ENCODE measurements at regions not wholly inside any gene's neighbourhood (a gene's known extent, or its start where the extent isn't known, plus 50 kb on each side); places are given as distances from the start of the nearest gene placed in this dataset.

- TF ChIP-seq CTCF (IDR thresholded peaks at IDR 0.05) (no peak), FOSL2 (IDR thresholded peaks at IDR 0.05; ENCODE audit: borderline replicate concordance, low read depth) (no peak), MXI1 (IDR thresholded peaks at IDR 0.05; ENCODE audit: low read depth, low read length) (no peak)
Measured at GRCh38 chr2:195212586-195212985, 444.4 kb upstream of the SLC39A10 start (continued).

- TF ChIP-seq USF1 (IDR thresholded peaks at IDR 0.05; ENCODE audit: borderline replicate concordance, low read depth) (no peak), SIN3A (IDR thresholded peaks at IDR 0.05; ENCODE audit: borderline replicate concordance, low read depth, low read length) (no peak), ZBTB33 (IDR thresholded peaks at IDR 0.05; ENCODE audit: borderline replicate concordance, low read depth) (no peak), EP300 (IDR thresholded peaks at IDR 0.05; ENCODE audit: borderline replicate concordance in 1 of 2, low read depth in 1 of 2, low read length in 1 of 2) (no peak), YY1 (IDR thresholded peaks at IDR 0.05; ENCODE audit: low read depth) (no peak), TAF1 (IDR thresholded peaks at IDR 0.05; ENCODE audit: borderline replicate concordance, low read depth, low read length) (no peak)
- no peaks in the 10 kb centered on the region for H3K27me3 ChIP-seq (ENCODE audit: insufficient read depth)
- no peaks in the 10 kb centered on the region for H3F3A ChIP-seq (replicated peaks; ENCODE audit: insufficient read depth)
- no peaks in the 10 kb centered on the region for H3K9me2 ChIP-seq
- no peaks in the 10 kb centered on the region for H3K4me1 ChIP-seq (ENCODE audit: control insufficient read depth in 1 of 2, insufficient read depth in 2 of 2, low read depth in 1 of 2, low read length in 1 of 2)
- no peaks in the 10 kb centered on the region for H4K20me1 ChIP-seq (ENCODE audit: insufficient read depth)
- H3K79me2 ChIP-seq (ENCODE audit: insufficient read depth): no peaks in the 10 kb centered on the region
- H3K4me2 ChIP-seq: no peak overlapping the region
- ChIA-PET CTCF (no interaction called here), POLR2A (no interaction called here)
- H3K27ac ChIP-seq (ENCODE audit: low read depth in 2 of 2, low read length in 1 of 2): no peak overlapping the region
- 11% methylated on average over 2 of the region's 2 CpGs for WGBS (ENCODE audit: low lambda C conversion rate)
- H3K36me3 ChIP-seq (replicated peaks in 1 of 2; ENCODE audit: control insufficient read depth in 1 of 2, insufficient read depth in 2 of 2, low read length in 1 of 2): no peaks in the 10 kb centered on the region
- no peak for DNase-seq
- no peak overlapping the region for H3K9ac ChIP-seq
- H3K9me3 ChIP-seq: no peaks in the 10 kb centered on the region
- no peak overlapping the region for H3K4me3 ChIP-seq (ENCODE audit: low read depth in 2 of 2, low read length in 1 of 2)
- H2AFZ ChIP-seq (ENCODE audit: low read depth): no peak overlapping the region; the same call in 1 of the 2 replicates
Measured at GRCh38 chr2:195202163-195202845, 454.7 kb upstream of the SLC39A10 start.

- Histone ChIP-seq H4K20me1 (ENCODE audit: insufficient read depth) (no peaks in the 10 kb centered on the region), H3K4me2 (no peak overlapping the region), H3K27ac (ENCODE audit: low read depth in 2 of 2, low read length in 1 of 2) (no peak overlapping the region), H3K36me3 (replicated peaks in 1 of 2; ENCODE audit: control insufficient read depth in 1 of 2, insufficient read depth in 2 of 2, low read length in 1 of 2) (no peaks in the 10 kb centered on the region), H3F3A (replicated peaks; ENCODE audit: insufficient read depth) (no peaks in the 10 kb centered on the region), H3K79me2 (ENCODE audit: insufficient read depth) (no peaks in the 10 kb centered on the region), H3K9ac (no peak overlapping the region), H3K9me3 (no peaks in the 10 kb centered on the region), H3K4me3 (ENCODE audit: low read depth in 2 of 2, low read length in 1 of 2) (no peak overlapping the region), H2AFZ (ENCODE audit: low read depth) (no peak overlapping the region), H3K4me1 (ENCODE audit: control insufficient read depth in 1 of 2, insufficient read depth in 2 of 2, low read depth in 1 of 2, low read length in 1 of 2) (no peaks in the 10 kb centered on the region), H3K27me3 (ENCODE audit: insufficient read depth) (no peaks in the 10 kb centered on the region), H3K9me2 (no peaks in the 10 kb centered on the region)
- ChIA-PET CTCF (no interaction called here), POLR2A (no interaction called here)
- DNase-seq: no peak
- TF ChIP-seq GABPA (IDR thresholded peaks at IDR 0.05; ENCODE audit: low read depth) (no peak), FOXM1 (IDR thresholded peaks at IDR 0.05; ENCODE audit: low read depth) (no peak), JUND (IDR thresholded peaks at IDR 0.05) (no peak), RFX5 (IDR thresholded peaks at IDR 0.05; ENCODE audit: low read length) (no peak), SIN3A (IDR thresholded peaks at IDR 0.05; ENCODE audit: borderline replicate concordance, low read depth, low read length) (no peak), MXI1 (IDR thresholded peaks at IDR 0.05; ENCODE audit: low read depth, low read length) (no peak), GATA2 (CRISPR knock-in tag; IDR thresholded peaks at IDR 0.05) (no peak), RAD21 (IDR thresholded peaks at IDR 0.05; ENCODE audit: low read length) (no peak), USF1 (IDR thresholded peaks at IDR 0.05; ENCODE audit: borderline replicate concordance, low read depth) (no peak), MEF2A (IDR thresholded peaks at IDR 0.05; ENCODE audit: borderline replicate concordance, low read depth) (no peak)
Measured at GRCh38 chr2:195199864-195200263, 457.2 kb upstream of the SLC39A10 start.
